H1 (cell line): ENCODE measurements at regions not wholly inside any gene's neighbourhood (a gene's known extent, or its start where the extent isn't known, plus 50 kb on each side); places are given as distances from the start of the nearest gene placed in this dataset.

Experiments used
- CTCF ChIA-PET: fragments of 300-600 bp; sonication (Branson Sonifier 250); formaldehyde crosslinking; loops from one replicate; lab custom pipeline; 2021; ENCODE audit not compliant: partially characterized antibody; lab: Charles Lee
- POLR2A ChIA-PET: fragments of 300-600 bp; sonication (Branson Sonifier 250); formaldehyde crosslinking; loops from one replicate; lab custom pipeline; 2021; ENCODE audit warnings: inconsistent platforms; ENCODE audit not compliant: partially characterized antibody; lab: Charles Lee
- DNase-seq, 2 experiments: peaks; one replicate each; pipeline versions ENCODE4 v3.0.0 to v3.0.0-alpha.2; 2010 to 2022; ENCODE audit warnings: low spot score in 2 of 2, low read depth in 1 of 2, mixed read lengths in 1 of 2
- FAIRE-seq: peaks from 2 replicates; lab custom pipeline; 2011; peaks lifted over from hg19 to GRCh38; lab: Jason Lieb, UNC
- H2AFZ ChIP-seq: 2 replicates; pipeline ENCODE4 v1.8.1; 2012; ENCODE audit warnings: low read length, inconsistent platforms
- H2AK5ac ChIP-seq: 2 replicates; pipeline ENCODE4 v1.6.1; 2013; ENCODE audit warnings: low read depth, low read length
- H2BK120ac ChIP-seq: replicated peaks from 2 replicates; pipeline ENCODE3; 2013; ENCODE audit warnings: low read depth, low read length, inconsistent platforms
- H2BK12ac ChIP-seq: 2 replicates; pipeline ENCODE4 v1.6.1; 2013; ENCODE audit warnings: low read depth, low read length
- H2BK15ac ChIP-seq: 2 replicates; pipeline ENCODE4 v1.6.1; 2013; ENCODE audit warnings: low read length
- H2BK20ac ChIP-seq: 2 replicates; pipeline ENCODE4 v1.6.1; 2013; ENCODE audit warnings: low read length
- H2BK5ac ChIP-seq: 2 replicates; pipeline ENCODE4 v1.6.1; 2013; ENCODE audit warnings: low read depth, low read length
- H3K14ac ChIP-seq: 2 replicates; pipeline ENCODE4 v1.6.1; 2013; ENCODE audit warnings: inconsistent platforms; ENCODE audit not compliant: insufficient read length
- H3K18ac ChIP-seq: 2 replicates; pipeline ENCODE4 v1.6.1; 2013; ENCODE audit warnings: low read length; ENCODE audit errors: extremely low read depth
- H3K23ac ChIP-seq: 2 replicates; pipeline ENCODE4 v1.6.1; 2013; ENCODE audit warnings: inconsistent platforms; ENCODE audit not compliant: insufficient read length
- H3K23me2 ChIP-seq: 2 replicates; pipeline ENCODE4 v1.6.1; 2013; ENCODE audit warnings: low read depth, low read length
- H3K27ac ChIP-seq: 2 replicates; pipeline ENCODE4 v1.6.1; 2011; ENCODE audit warnings: low read depth, low read length, inconsistent platforms
- H3K27me3 ChIP-seq, 4 experiments: replicated peaks in 1 of 4; 1 replicate in 1 of 4; 2 replicates in 3 of 4; pipeline versions ENCODE4 v1.6.1 to v1.8.1; 2011 to 2013; ENCODE audit warnings: low read length in 3 of 4, mild to moderate bottlenecking in 3 of 4, inconsistent platforms in 2 of 4, mixed read lengths in 2 of 4, moderate library complexity in 1 of 4; ENCODE audit not compliant: control insufficient read depth in 3 of 4, insufficient read depth in 3 of 4; ENCODE audit errors: extremely low read depth in 1 of 4
- H3K36me3 ChIP-seq, 4 experiments: 2 replicates each; pipeline versions ENCODE4 v1.6.1 to v1.8.1; 2011 to 2013; ENCODE audit warnings: mild to moderate bottlenecking in 4 of 4, low read length in 3 of 4, moderate library complexity in 2 of 4, control low read depth in 1 of 4, inconsistent platforms in 1 of 4; ENCODE audit not compliant: insufficient read depth in 4 of 4, control insufficient read depth in 2 of 4
- H3K4ac ChIP-seq: replicated peaks from 2 replicates; pipeline ENCODE3; 2013; ENCODE audit warnings: low read length, low read depth, mixed read lengths, inconsistent platforms; ENCODE audit not compliant: insufficient read length
- H3K4me1 ChIP-seq, 4 experiments: replicated peaks in 1 of 4; 1 replicate in 1 of 4; 2 replicates in 3 of 4; pipeline versions ENCODE4 v1.6.1 to v1.8.1; 2011 to 2013; ENCODE audit warnings: low read length in 3 of 4, inconsistent platforms in 2 of 4, mixed read lengths in 1 of 4; ENCODE audit not compliant: insufficient read depth in 4 of 4, control insufficient read depth in 3 of 4
- H3K4me2 ChIP-seq, 2 experiments: 2 replicates each; pipeline versions ENCODE4 v1.6.1 to v1.8.1; 2011 to 2013; ENCODE audit warnings: low read depth in 2 of 2, low read length in 2 of 2, control low read depth in 1 of 2, inconsistent platforms in 1 of 2, mild to moderate bottlenecking in 1 of 2; ENCODE audit not compliant: insufficient read depth in 1 of 2
- H3K4me3 ChIP-seq, 4 experiments: fragments of 200-600, 300-600 bp in 1 of 4; sonication (generic), shearing (Covaris generic), sonication (Bioruptor Twin) in 1 of 4; 2 replicates each; pipeline versions ENCODE4 v1.5.1 to v1.8.1; 2011 to 2016; ENCODE audit warnings: low read length in 4 of 4, low read depth in 3 of 4, control low read depth in 2 of 4, inconsistent platforms in 2 of 4, mild to moderate bottlenecking in 2 of 4, mixed read lengths in 1 of 4, moderate library complexity in 1 of 4; ENCODE audit not compliant: insufficient read depth in 2 of 4; ENCODE audit errors: extremely low read depth in 1 of 4
- H3K56ac ChIP-seq: replicated peaks from 2 replicates; pipeline ENCODE3; 2013; ENCODE audit warnings: low read depth, mild to moderate bottlenecking, mixed read lengths, low read length, inconsistent platforms; ENCODE audit not compliant: insufficient read length
- H3K79me1 ChIP-seq: 2 replicates; pipeline ENCODE4 v1.6.1; 2013; ENCODE audit warnings: low read depth, low read length, control low read depth
- H3K79me2 ChIP-seq, 2 experiments: 2 replicates each; pipeline versions ENCODE4 v1.6.1 to v1.8.1; 2012 to 2013; ENCODE audit warnings: low read length in 2 of 2, mild to moderate bottlenecking in 2 of 2, inconsistent platforms in 1 of 2; ENCODE audit not compliant: insufficient read depth in 2 of 2, control insufficient read depth in 1 of 2
- H3K9ac ChIP-seq, 4 experiments: replicated peaks in 1 of 4; 1 replicate in 1 of 4; 2 replicates in 3 of 4; pipeline versions ENCODE4 v1.6.1 to v1.8.1; 2011 to 2013; ENCODE audit warnings: low read depth in 3 of 4, low read length in 3 of 4, control low read depth in 2 of 4, mild to moderate bottlenecking in 2 of 4, moderate library complexity in 2 of 4, inconsistent platforms in 1 of 4; ENCODE audit errors: extremely low read depth in 1 of 4
- H3K9me3 ChIP-seq, 2 experiments: 2 replicates each; pipeline versions ENCODE4 v1.6.1 to v1.8.1; 2012 to 2013; ENCODE audit warnings: mild to moderate bottlenecking in 2 of 2, moderate library complexity in 2 of 2, control low read depth in 1 of 2, inconsistent platforms in 1 of 2, low read depth in 1 of 2, low read length in 1 of 2, mixed read lengths in 1 of 2; ENCODE audit not compliant: insufficient read depth in 2 of 2
- H4K20me1 ChIP-seq, 2 experiments: replicated peaks in 1 of 2; 2 replicates each; pipeline versions ENCODE3 to v1.8.1; 2011 to 2013; ENCODE audit warnings: inconsistent platforms in 2 of 2, low read length in 2 of 2, mild to moderate bottlenecking in 1 of 2; ENCODE audit not compliant: insufficient read depth in 2 of 2, control insufficient read depth in 1 of 2
- H4K5ac ChIP-seq: 2 replicates; pipeline ENCODE4 v1.6.1; 2013; ENCODE audit warnings: low read length, low read depth, mixed read lengths, inconsistent platforms; ENCODE audit not compliant: insufficient read length
- H4K8ac ChIP-seq: 2 replicates; pipeline ENCODE4 v1.8.0; 2013; ENCODE audit warnings: mild to moderate bottlenecking, moderate library complexity, low read length, inconsistent platforms; ENCODE audit not compliant: insufficient read depth; ENCODE audit errors: extremely low read depth
- H4K91ac ChIP-seq: replicated peaks from 2 replicates; pipeline ENCODE3; 2013; ENCODE audit warnings: low read length, mixed read lengths, inconsistent platforms; ENCODE audit not compliant: insufficient read length
- BRCA1 ChIP-seq: IDR thresholded peaks from 2 replicates; pipeline ENCODE4 v1.6.1; 2012; ENCODE audit warnings: low read depth, low read length, improper control_type of control experiment
- CBX5 ChIP-seq: fragments of 300-800, 300-1000 bp; sonication (generic); IDR thresholded peaks from 2 replicates; pipeline ENCODE4 v1.7.1; 2016; ENCODE audit warnings: antibody characterized with exemption, low read length, low read depth
- CTBP2 ChIP-seq: IDR thresholded peaks from 2 replicates; pipeline ENCODE4 v1.7.0; 2011; ENCODE audit warnings: borderline replicate concordance, mild to moderate bottlenecking, moderate library complexity, mixed read lengths, low read length; ENCODE audit not compliant: insufficient read depth, insufficient read length
- EP300 ChIP-seq, 2 experiments: IDR thresholded peaks; 1 replicate in 1 of 2; 2 replicates in 1 of 2; pipeline ENCODE4 v1.6.1; 2011 to 2012; ENCODE audit warnings: low read depth in 2 of 2, low read length in 2 of 2, mild to moderate bottlenecking in 2 of 2, borderline replicate concordance in 1 of 2, inconsistent platforms in 1 of 2, moderate library complexity in 1 of 2
- HDAC6 ChIP-seq: IDR thresholded peaks from one replicate; pipeline ENCODE4 v1.7.1; 2012; ENCODE audit warnings: low read depth, mild to moderate bottlenecking, inconsistent platforms, low read length, moderate library complexity
- JUN ChIP-seq: IDR thresholded peaks from 2 replicates; pipeline ENCODE4 v1.6.1; 2011; ENCODE audit warnings: low read depth, mild to moderate bottlenecking, improper control_type of control experiment, low read length
- KDM1A ChIP-seq: fragments of 200-600, 300-600 bp; sonication (generic); IDR thresholded peaks from 2 replicates; pipeline ENCODE4 v1.7.1; 2016; ENCODE audit warnings: mild to moderate bottlenecking, low read length, borderline replicate concordance
- NRF1 ChIP-seq: IDR thresholded peaks from 2 replicates; pipeline ENCODE4 v1.6.1; 2011; ENCODE audit warnings: mild to moderate bottlenecking, low read depth, low read length, improper control_type of control experiment
- PHF8 ChIP-seq: fragments of 200-600 bp; sonication (generic); conservative IDR thresholded peaks from 2 replicates; pipeline ENCODE4 v1.7.1; 2012; ENCODE audit warnings: low read depth, mild to moderate bottlenecking, inconsistent platforms, low read length, moderate library complexity
- SUZ12 ChIP-seq: fragments of 200-600 bp; sonication (generic); IDR thresholded peaks from 2 replicates; pipeline ENCODE4 v1.6.1; 2012; ENCODE audit warnings: mild to moderate bottlenecking, inconsistent platforms, low read length, moderate library complexity, mixed read lengths
- TAF1 ChIP-seq: IDR thresholded peaks from 2 replicates; pipeline ENCODE4 v1.6.1; 2011; ENCODE audit warnings: mild to moderate bottlenecking, low read depth, low read length
- WGBS, 2 experiments: shearing (Covaris generic) in 1 of 2; methylation state at CpG; one replicate each; pipeline versions ENCODE4 v1.1.6 to v1.1.7; 2013 to 2015; ENCODE audit warnings: low lambda C conversion rate in 2 of 2, mixed read lengths in 2 of 2, inconsistent platforms in 1 of 2, low coverage in 1 of 2, missing lambda C conversion rate in 1 of 2; ENCODE audit not compliant: insufficient replicate concordance in 2 of 2, insufficient coverage in 1 of 2, insufficient read length in 1 of 2; ENCODE audit errors: extremely low coverage in 1 of 2, missing lambda C conversion rate in 1 of 2; 5-methylcytosine and 5-hydroxymethylcytosine counted together
- TF ChIP-seq, protein P1 (sequence below), 3 experiments: IDR thresholded peaks; 1 replicate in 2 of 3; 2 replicates in 1 of 3; pipeline versions ENCODE4 v1.5.1 to v1.6.1; 2011; ENCODE audit warnings: low read length in 3 of 3, mild to moderate bottlenecking in 3 of 3, inconsistent platforms in 2 of 3, low read depth in 1 of 3, moderate library complexity in 1 of 3; ENCODE audit not compliant: insufficient read depth in 1 of 3; ENCODE audit errors: control extremely low read depth in 1 of 3

- Histone ChIP-seq H3K27me3 (no peaks in the 10 kb centered on the region), H3K4ac (no peak overlapping the region), H3K9me3 (no peaks in the 10 kb centered on the region), H2AFZ (no peak overlapping the region), H3K4me3 (no peak overlapping the region), H2BK12ac (no peak overlapping the region), H2BK5ac (no peak overlapping the region), H3K79me2 (no peaks in the 10 kb centered on the region), H2BK120ac (no peak overlapping the region), H4K8ac (no peak overlapping the region), H3K9ac (no peak overlapping the region), H3K23ac (no peak overlapping the region), H2BK20ac (no peak overlapping the region), H3K79me1 (no peaks in the 10 kb centered on the region), H4K20me1 (no peaks in the 10 kb centered on the region), H4K5ac (no peak overlapping the region), H3K27ac (no peak overlapping the region), H3K18ac (no peak overlapping the region), H4K91ac (no peak overlapping the region), H3K56ac (no peak overlapping the region), H3K4me2 (no peak overlapping the region), H2AK5ac (no peak overlapping the region), H3K4me1 (no peaks in the 10 kb centered on the region), H3K23me2 (no peaks in the 10 kb centered on the region), H3K36me3 (no peaks in the 10 kb centered on the region), H2BK15ac (no peak overlapping the region), H3K14ac (no peak overlapping the region)
- FAIRE-seq: no peak
- DNase-seq: no peak
- POLR2A ChIA-PET: no interaction called here
- 95% methylated on average over 3 of the region's 3 CpGs; no CpG with 5 or more reads in 1 of the 2 experiments for WGBS, 2 experiments
- CTCF ChIA-PET: interaction anchor here (1.4 kb wide), 1 partner anchor 13 kb away, joined by 3 read pairs; no protein-coding TSS in a partner anchor
- TF ChIP-seq JUN: no peak
- no peak for TF ChIP-seq HDAC6
- no peak for TF ChIP-seq CTBP2
- TF ChIP-seq TAF1: no peak
- TF ChIP-seq BRCA1: no peak
- TF ChIP-seq CBX5: no peak
- no peak for TF ChIP-seq PHF8
- no peak for TF ChIP-seq EP300 (IDR thresholded peaks at IDR 0.05; ENCODE audit: borderline replicate concordance in 1 of 2, low read depth in 2 of 2, low read length in 2 of 2)
- TF ChIP-seq KDM1A: no peak
- no peak for TF ChIP-seq NRF1
- TF ChIP-seq SUZ12: no peak
- TF ChIP-seq, protein P1, sequence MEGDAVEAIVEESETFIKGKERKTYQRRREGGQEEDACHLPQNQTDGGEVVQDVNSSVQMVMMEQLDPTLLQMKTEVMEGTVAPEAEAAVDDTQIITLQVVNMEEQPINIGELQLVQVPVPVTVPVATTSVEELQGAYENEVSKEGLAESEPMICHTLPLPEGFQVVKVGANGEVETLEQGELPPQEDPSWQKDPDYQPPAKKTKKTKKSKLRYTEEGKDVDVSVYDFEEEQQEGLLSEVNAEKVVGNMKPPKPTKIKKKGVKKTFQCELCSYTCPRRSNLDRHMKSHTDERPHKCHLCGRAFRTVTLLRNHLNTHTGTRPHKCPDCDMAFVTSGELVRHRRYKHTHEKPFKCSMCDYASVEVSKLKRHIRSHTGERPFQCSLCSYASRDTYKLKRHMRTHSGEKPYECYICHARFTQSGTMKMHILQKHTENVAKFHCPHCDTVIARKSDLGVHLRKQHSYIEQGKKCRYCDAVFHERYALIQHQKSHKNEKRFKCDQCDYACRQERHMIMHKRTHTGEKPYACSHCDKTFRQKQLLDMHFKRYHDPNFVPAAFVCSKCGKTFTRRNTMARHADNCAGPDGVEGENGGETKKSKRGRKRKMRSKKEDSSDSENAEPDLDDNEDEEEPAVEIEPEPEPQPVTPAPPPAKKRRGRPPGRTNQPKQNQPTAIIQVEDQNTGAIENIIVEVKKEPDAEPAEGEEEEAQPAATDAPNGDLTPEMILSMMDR (IDR thresholded peaks at IDR 0.05; ENCODE audit: control extremely low read depth in 1 of 3, insufficient read depth in 1 of 3, low read depth in 1 of 3, low read length in 3 of 3): no peak
Observed at GRCh38 chr10:26361351-26361750, 76.8 kb upstream of the APBB1IP start.
